SKM-1 (cell line): ENCODE measurements at regions not wholly inside any gene's neighbourhood (a gene's known extent, or its start where the extent isn't known, plus 50 kb on each side); places are given as distances from the start of the nearest gene placed in this dataset.

Experiments
- DNase-seq: peaks from one replicate; lab custom pipeline; 2025; ENCODE audit not compliant: unreplicated experiment; lab: John Stamatoyannopoulos, UW

- DNase-seq, result no peak
Measured at GRCh38 chr20:40769677-40770285, 80.7 kb upstream of the MAFB start.

- DNase-seq, result no peak
Measured at GRCh38 chr20:40770564-40771307, 81.7 kb upstream of the MAFB start.

- no peak for DNase-seq
Measured at GRCh38 chr20:40771308-40771610, 82.2 kb upstream of the MAFB start.

- no peak for DNase-seq
Measured at GRCh38 chr20:40771848-40772511, 82.9 kb upstream of the MAFB start.

- no peak for DNase-seq
Measured at GRCh38 chr20:40773376-40773775, 84.3 kb upstream of the MAFB start.

- no peak for DNase-seq
Measured at GRCh38 chr20:40774252-40774651, 85.2 kb upstream of the MAFB start.

DNA sequence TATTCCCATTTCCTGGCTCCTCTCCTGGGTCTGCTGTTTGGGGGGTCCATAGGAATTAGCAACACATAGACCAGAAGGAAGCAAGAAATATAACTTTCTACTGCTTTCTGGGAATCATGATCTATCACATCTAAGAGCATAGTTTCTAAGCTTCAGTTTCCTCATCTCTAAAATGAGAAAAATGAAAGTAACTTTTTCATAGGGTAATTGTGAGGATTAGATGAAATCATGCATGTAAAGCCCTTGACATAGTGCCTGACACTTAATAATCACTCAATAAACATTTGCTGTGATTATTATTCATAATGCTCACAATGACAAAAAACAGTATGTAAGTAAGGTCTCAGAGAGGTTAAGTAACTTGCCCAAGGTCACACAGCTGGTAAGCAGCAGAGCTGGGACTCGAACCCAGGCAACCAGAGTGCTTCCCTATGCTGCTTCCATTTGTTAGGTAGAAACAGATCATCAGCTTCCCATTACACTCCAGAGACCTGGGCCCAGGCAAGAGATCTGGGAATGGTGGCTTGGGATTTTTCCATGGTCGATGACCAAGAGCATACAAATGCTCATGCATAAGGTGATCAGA lies 86.6 kb upstream of the MAFB start:
- no peak for DNase-seq

DNA sequence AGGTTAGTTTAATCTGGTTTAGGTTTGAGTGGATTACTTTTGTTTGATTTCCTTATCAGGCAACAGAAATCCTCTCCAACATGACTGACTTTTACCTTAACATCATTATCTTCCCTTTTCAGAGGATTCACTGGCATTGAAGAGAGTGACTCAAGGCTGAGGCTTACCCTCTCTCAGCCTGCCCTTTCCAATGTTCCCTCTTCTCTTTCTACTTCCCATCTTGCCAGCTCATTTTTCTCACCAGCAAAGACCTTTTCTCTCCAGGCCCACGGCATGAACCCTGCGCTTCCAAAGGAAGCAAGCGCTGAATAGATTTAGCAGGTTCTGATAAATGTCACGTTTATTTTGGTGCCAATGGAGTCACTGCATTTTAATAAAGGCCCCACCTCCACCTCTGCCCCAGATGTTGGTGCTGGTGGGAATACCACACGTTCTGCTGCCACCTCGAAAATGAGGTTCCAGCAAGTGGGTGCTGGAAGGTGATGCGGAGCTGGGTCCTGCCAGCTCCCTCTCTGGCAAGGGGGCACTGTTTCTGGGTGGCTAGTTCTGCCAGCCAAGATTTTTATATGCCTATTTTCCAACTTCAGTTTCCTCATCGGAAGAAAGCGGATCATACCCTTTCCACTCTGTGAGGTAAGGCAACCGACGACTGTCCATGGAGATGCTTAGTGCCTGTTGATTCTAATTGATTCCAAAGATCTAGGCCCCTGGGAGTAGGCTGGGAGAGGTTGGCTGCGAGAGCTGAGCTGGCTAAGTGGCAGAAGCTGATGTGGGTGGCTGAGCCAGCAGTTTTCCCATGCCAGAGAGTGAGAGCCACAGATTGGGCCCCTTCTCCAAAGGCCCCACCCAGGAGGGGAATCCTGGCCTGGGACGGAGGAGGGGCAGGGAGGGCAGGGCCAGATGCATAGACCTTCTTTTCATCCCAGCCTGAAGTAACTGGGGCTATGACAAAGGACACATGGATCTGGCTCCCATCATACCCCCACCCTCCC lies 87.7 kb upstream of the MAFB start:
- no peak for DNase-seq

- no peak for DNase-seq
Measured at GRCh38 chr20:40777653-40778052, 88.6 kb upstream of the MAFB start.

DNA sequence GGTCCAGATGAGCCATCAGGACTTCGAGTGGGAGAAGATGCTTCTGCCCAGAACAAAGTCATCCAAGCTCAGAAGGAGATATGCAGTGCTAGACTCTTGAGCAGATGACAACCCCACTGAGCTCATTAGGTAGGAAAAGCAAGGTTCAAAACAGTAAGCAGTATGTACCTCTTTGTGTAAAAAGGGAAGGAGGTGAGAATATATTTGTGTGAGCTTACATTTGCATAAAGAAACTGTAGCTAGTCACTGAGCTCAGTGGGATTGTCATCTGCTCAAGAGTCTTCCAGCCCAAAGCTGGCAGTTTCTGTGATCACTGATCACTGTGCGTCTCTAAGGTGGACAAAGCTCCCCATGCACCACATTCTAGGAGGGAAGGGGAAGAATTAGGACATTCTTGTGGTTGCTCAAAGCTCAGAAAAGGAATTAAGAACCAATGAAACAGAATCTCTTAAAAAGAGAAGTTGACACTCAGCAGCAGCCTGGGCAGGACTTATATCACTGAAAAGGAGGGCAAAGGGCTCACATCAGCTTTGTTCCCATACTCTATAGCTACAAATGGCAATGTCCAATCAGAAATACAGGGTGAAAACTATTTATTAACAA lies 90.0 kb upstream of the MAFB start:
- no peak for DNase-seq

- DNase-seq, result no peak
Measured at GRCh38 chr20:40781327-40782042, 92.4 kb upstream of the MAFB start.

- no peak for DNase-seq
Measured at GRCh38 chr20:40782043-40782368, 93.0 kb upstream of the MAFB start.

- DNase-seq, result no peak
Measured at GRCh38 chr20:40785346-40785745, 96.3 kb upstream of the MAFB start.

DNA sequence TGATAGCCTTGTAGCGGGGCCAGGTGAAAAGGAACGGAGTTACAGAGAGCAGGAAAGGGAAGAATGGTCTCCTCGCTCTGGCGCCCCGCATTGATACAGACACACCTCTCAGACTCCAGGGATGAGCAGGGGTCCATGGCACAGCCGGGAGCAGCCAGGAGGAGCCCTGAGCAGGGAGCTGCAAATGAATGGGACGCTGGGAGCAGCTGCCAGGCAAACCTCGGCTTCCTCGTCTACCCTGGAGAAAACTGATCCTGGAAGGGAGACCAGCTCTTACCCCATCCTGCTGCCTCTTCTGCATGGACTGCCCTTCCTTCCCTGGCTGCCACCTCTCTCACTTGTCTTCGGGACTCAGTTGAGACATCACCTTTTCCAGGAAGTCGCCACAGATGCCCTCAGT lies 97.3 kb upstream of the MAFB start:
- DNase-seq, result no peak

DNA sequence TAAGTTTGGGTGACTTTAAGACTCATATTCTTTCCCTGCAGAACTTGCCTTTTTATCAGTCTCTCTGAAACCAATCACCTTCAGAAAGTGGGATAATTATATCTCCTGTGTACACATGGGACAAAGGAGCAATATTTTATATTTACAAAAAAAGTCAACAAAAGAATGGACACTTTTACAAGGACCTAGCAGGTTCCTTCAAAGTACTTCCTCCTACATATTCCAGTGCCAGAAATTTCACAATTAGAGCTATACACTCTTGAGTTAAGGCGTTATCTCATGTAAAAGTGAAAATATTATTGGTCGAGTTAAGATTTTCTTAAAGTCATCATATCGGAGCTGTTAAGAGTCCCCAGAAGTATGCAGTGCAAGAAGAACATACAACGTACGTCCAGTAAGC lies 98.9 kb upstream of the MAFB start:
- no peak for DNase-seq

DNA sequence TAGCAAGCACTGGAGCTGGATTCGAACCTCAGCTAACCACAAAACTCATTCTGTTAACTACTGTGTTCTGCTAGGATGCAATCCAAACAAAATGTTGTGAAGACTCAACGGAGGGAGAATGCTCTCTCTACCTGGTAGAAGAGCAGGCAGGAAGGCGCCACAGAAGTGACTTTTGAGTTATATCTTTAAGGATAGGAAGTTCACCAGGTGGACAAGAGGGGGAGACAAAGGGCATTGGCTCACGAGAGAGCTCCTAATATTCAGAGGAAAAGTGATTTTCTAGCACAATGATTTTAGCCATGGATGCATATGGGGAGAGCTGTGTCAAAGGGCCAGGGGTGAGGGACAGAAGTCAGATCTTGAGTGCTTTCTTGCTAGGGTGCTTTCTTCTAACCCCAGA lies 108.4 kb upstream of the MAFB start:
- DNase-seq, result no peak

DNA sequence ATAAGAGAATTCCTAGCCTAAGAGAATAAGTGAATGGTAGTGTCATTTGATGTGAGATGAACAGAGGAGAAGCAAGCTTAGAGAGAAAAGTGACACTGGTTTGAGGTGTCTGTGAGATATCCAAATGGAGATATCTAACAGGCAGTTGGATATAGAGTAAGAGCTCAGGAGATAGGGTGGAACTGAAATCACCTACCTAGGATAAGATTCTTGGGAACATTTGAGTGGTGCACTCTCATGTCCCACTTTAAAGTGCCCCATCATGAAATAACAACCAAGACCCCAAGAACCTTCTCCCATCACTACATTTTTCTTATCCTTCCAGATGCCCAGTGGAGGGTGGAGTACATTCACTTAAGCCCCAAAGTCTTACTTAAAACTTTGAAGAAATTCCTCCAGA lies 109.0 kb upstream of the MAFB start:
- no peak for DNase-seq

GRCh38 chr20:40802886-40803285 lies 113.8 kb upstream of the MAFB start:
- DNase-seq, result no peak

GRCh38 chr20:40803381-40803780 lies 114.3 kb upstream of the MAFB start:
- no peak for DNase-seq

GRCh38 chr20:40805592-40805991 lies 116.6 kb upstream of the MAFB start:
- DNase-seq, result no peak
